SK-N-SH (cell line): ENCODE measurements at regions not wholly inside any gene's neighbourhood (a gene's known extent, or its start where the extent isn't known, plus 50 kb on each side); places are given as distances from the start of the nearest gene placed in this dataset.
"Not testable (repeated sequence)": the region's sequence is repeated elsewhere in the genome, so short reads cannot be mapped to it uniquely, and the experiment has no call there.

Experiments
- CTCF ChIP-seq: fragments of 200-600 bp; sonication (generic); IDR thresholded peaks from 2 replicates; pipeline ENCODE4 v1.6.1; 2017; ENCODE audit warnings: antibody characterized with exemption, mild to moderate bottlenecking, moderate library complexity
- EP300 ChIP-seq, 2 experiments: IDR thresholded peaks; 2 replicates each; pipeline versions ENCODE4 v1.4.0 to v1.6.1; 2012; ENCODE audit warnings: borderline replicate concordance in 1 of 2, low read depth in 1 of 2, low read length in 1 of 2
- GATA2 ChIP-seq: sonication (generic); formaldehyde crosslinking; IDR thresholded peaks from 2 replicates; pipeline ENCODE4 v1.5.0; 2020; ENCODE audit warnings: mild to moderate bottlenecking, missing genetic modification reagents
- MAX ChIP-seq: IDR thresholded peaks from 2 replicates; pipeline ENCODE4 v1.4.0; 2012; ENCODE audit warnings: low read depth
- POLR2AphosphoS5 ChIP-seq: IDR thresholded peaks from 2 replicates; pipeline ENCODE4 v1.6.1; 2012; ENCODE audit warnings: low read depth, low read length
- RAD21 ChIP-seq: IDR thresholded peaks from 2 replicates; pipeline ENCODE4 v1.6.1; 2012; ENCODE audit warnings: mild to moderate bottlenecking, low read length
- SMC3 ChIP-seq: IDR thresholded peaks from 2 replicates; pipeline ENCODE4 v1.6.1; 2012; ENCODE audit warnings: low read depth, low read length, improper control_type of control experiment

- not testable (repeated sequence) for TF ChIP-seq EP300 (IDR thresholded peaks at IDR 0.05; ENCODE audit: borderline replicate concordance in 1 of 2, low read depth in 1 of 2, low read length in 1 of 2); MAX; RAD21; SMC3; POLR2AphosphoS5; GATA2 (CRISPR knock-in tag); CTCF
Observed at GRCh38 chr7:17113770-17114169, 184.7 kb upstream of the AHR start.
